Gastrocnemius medialis (tissue), 4 donors: ENCODE measurements at regions not wholly inside any gene's neighbourhood (a gene's known extent, or its start where the extent isn't known, plus 50 kb on each side); places are given as distances from the start of the nearest gene placed in this dataset.

Experiments
- POLR2A ChIP-seq, 2 donors: fragments of 450-650 bp; IDR thresholded peaks; one replicate each; pipeline ENCODE4 v1.6.1; 2017; ENCODE audit warnings: antibody characterized with exemption in 2 of 2, mild to moderate bottlenecking in 2 of 2, moderate library complexity in 2 of 2
- TF ChIP-seq, protein P1 (sequence below), 5 experiments: fragments of 450-650 bp in 3 of 5; fragments of 200-600 bp in 2 of 5; sonication (generic) in 2 of 5; IDR thresholded peaks in 4 of 5; conservative IDR thresholded peaks in 1 of 5; 1 replicate in 4 of 5; 2 replicates in 1 of 5; pipeline ENCODE4 v1.5.1; 2016 to 2019; ENCODE audit warnings: antibody characterized with exemption in 5 of 5, mild to moderate bottlenecking in 3 of 5, moderate library complexity in 3 of 5

DNA sequence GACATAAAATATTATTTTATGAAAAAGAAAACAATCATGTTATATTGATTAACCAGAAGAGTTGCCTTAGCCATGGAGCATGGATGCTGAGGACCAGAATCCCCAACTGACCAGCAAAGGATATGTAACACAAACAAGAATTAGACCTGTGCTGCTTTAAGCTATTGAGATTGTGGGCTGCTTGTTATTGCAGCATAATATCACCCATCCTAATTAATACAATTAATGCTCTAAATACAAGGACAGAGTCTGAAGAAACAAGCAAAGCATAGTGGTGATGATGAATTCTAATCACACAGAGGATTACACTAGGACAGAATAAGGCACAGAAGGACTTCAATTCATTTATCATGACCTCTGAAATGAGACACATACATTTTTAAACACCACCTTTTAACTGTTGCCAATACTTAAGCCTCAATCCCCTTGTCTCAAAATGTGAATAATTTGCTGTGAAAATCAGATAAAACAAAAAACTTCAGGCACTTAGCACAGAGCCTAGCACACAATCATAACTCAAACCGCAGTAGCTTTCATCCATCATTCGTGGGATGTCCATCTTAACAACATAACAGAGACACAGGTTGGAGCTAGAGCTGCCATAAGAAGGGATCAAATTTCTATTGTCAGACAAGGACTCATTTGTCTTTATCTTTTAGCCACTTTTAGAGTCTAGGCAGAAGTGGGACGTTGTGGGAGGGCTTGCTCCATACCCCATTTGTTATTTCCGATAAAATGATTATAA lies 449.6 kb upstream of the DCN start:
- no peak for TF ChIP-seq POLR2A (IDR thresholded peaks at IDR 0.05)
- TF ChIP-seq, protein P1, sequence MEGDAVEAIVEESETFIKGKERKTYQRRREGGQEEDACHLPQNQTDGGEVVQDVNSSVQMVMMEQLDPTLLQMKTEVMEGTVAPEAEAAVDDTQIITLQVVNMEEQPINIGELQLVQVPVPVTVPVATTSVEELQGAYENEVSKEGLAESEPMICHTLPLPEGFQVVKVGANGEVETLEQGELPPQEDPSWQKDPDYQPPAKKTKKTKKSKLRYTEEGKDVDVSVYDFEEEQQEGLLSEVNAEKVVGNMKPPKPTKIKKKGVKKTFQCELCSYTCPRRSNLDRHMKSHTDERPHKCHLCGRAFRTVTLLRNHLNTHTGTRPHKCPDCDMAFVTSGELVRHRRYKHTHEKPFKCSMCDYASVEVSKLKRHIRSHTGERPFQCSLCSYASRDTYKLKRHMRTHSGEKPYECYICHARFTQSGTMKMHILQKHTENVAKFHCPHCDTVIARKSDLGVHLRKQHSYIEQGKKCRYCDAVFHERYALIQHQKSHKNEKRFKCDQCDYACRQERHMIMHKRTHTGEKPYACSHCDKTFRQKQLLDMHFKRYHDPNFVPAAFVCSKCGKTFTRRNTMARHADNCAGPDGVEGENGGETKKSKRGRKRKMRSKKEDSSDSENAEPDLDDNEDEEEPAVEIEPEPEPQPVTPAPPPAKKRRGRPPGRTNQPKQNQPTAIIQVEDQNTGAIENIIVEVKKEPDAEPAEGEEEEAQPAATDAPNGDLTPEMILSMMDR (IDR thresholded peaks at IDR 0.05 in 4 of 5, conservative IDR thresholded peaks at IDR 0.05 in 1 of 5), result no peak
